Stimulated activated CD8-positive, alpha-beta memory T cell treated with anti-CD3 and anti-CD28 coated beads, Interleukin-12 subunit alpha, Interleukin-12 subunit beta, amount 100 ng/mL, for 1 hour (primary cell): ENCODE measurements at regions not wholly inside any gene's neighbourhood (a gene's known extent, or its start where the extent isn't known, plus 50 kb on each side); places are given as distances from the start of the nearest gene placed in this dataset.
"Not testable (repeated sequence)": the region's sequence is repeated elsewhere in the genome, so short reads cannot be mapped to it uniquely, and the experiment has no call there.

ENCODE experiments used
- DNase-seq: peaks from one replicate; pipeline ENCODE4 v3.0.0-alpha.2; 2020; ENCODE audit warnings: low read depth

DNA sequence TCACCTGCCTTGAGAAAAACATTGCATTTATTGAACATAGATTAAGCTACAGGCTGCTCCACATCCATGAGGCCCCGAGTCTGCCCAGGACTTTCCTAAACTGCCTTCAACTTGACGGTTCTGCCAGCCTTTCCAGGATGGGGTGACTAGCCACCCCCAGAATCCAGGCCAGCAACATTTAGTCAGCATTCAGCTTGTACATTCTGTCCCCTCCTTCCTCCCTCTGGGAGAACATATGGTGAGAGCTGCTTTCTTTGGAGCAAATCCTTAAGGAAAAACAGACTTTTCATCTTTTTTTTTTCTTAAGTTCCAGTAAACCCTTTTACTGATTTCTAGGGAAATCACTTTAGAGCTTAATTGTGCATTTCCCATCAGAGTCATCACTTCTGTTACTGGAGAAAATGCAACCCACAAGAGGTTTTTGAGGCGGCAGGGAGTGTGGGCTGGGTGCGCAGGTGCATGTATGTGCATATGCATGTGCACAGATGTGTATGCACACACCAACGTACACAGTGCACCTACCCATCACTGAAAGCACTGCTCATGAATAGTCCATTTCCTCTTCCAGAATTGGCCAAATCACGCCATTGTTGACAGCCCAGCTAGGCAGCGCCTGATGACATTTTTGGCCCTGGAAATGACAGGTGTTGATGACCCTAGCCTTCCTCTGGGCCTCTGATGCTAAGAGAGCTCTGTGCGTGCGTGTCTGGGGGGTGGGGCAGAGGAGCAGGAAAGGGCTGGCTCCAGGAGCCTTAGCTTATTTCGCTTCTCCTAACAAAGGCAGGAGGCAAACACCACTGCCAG lies 145.6 kb downstream of the HSD17B3 start:
- no peak for DNase-seq

DNA sequence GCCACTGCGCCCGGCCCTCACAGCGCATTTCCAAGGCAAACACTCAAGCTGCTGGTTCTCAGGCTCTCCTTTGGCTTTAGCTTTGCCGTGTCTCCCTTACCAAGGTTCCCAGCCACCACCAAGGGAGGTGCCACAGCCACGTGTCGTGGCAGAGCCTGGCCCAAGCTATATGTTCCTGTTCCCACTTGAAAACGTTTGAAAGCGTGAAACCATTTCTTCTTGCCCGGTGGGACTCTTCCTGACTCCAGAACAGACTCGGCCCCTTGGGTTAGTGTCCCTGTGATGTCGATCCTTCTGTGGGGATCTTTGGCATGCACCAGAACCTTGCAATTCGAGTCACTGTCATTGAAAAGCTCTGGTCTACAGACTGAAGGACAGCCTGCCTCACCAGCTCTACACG lies 147.9 kb downstream of the HSD17B3 start:
- no peak for DNase-seq

DNA sequence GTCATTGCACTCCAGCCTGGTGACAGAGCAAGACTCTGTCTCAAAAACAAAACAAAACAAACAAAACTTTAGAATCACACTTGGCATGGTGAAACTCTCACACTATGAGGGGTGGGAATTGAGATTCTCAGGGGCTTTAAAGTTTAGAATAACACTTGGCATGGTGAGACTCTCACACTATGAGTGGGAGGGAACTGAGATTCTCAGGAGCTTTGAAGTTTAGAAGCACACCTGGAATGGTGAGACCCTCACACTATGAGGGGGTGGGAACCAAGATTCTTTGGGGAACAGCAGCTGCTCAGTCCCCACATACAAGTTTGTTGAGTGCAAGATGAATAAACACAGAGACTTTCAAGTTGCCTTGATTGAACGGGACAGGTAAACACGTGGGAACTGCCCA lies 149.4 kb downstream of the HSD17B3 start:
- DNase-seq: no peak

DNA sequence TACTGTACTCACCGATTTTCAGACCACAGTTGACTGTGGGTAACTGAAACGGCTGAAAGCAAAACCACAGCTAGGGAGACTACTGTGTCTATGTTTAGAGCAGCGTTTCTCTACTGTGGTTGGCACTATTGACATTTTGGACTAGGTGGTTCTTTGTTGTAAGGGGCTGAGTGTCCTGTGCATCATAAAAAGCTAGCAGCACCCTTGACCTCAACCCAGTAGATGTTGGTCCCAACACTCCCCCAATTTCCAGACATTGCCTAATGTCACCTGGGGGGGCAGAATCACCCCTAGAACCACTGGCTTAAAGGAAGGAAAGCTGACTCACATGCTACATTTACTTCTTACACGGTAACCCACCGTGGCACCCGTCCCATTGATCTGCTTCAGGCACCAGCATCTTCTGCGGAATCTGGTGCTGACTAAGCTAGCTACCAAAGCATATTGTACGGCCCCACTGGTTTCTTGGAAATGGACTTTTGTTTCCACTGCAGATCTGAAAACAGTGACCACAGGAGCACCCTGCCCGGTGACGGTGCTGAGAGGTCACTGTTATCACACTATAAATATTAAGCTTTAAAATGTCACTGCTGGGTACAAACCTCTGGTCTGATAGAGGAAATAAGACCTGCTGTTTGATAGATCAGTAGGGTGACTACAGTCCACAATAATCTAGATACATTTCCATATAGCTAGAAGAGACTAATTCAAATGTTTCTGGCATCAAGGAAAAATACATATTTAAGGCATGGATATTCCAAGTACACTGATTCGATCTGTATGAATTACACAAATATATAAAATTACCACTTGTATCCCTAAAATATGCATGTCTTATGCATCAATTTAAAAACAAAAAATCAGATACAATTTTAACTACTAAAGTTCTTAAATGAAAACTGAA lies 151.4 kb downstream of the HSD17B3 start:
- DNase-seq: peak; percentile 15

DNA sequence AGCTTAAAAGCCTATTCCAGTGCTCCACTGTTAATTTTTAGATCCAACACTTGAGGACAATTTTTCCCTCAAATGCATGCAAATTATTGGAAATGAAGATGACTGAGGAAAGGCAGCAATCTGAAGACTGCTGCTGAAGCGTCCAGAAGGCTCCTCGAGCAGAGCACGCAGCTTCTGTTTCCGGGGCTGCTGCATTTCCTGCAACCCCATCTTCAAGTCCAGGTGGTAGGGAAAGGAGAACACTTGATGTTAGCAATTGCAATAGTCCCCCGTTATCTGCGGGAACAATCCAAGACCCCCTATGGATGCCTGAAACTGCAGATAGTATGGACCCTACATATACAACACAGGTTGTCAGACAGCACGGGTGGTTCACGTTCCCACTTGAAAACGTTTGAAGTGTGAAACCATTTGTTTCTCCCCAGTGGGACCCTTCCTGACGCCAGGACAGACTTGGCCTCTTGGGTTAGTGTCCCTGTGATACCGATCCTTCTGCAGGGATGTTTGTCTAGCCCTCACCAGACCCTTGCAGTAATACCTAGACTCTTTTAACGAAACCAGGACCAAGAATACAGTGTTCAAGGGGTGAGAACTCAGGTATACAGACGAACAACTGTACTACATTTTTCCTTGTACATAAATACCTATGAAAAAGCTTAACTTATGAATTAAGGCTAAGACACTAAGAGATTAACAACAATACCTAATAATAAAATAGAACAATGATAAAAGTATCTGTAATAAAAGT lies 152.3 kb downstream of the HSD17B3 start:
- DNase-seq: no peak

DNA sequence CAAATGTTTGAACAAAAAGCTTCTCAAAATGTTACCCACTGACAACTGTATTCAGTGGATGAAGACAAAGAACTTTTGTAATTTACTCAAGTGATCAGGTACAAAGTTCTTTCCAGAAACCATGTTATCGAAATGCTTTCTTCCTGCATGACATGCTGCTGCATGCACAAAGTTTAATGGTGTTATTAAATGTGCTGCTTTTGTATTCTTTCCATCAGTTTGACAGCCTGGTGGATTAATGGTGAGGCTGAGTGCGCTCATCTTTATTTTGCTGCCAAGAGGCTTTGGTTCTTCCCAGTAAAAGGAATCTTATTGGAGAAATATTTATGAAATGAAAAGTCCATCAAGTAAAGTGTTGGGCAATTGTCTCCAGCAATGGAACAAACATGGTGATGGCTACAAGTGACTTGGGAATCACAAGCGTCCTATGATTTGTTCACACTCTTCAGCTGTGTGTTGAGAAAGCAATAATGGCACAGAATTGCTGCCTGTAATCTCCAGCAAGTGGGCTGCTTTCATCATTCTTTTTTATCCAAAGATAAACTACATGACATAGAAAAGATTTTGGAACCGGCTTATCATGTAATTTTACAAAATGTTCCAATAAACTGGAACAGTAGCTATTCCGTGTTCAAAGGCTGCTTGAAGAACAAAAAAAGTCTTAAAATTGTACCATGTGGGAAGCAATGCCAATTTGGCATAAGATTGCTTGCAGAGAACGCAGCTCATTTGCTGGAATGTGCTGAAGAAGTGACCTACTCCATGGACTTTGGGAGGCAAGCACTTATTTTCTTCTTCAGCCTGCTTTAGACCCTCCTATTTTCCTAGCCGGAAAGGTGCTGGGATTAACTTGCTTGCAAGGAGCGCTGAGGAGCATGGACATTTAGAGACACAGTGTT lies 153.1 kb downstream of the HSD17B3 start:
- DNase-seq: no peak

DNA sequence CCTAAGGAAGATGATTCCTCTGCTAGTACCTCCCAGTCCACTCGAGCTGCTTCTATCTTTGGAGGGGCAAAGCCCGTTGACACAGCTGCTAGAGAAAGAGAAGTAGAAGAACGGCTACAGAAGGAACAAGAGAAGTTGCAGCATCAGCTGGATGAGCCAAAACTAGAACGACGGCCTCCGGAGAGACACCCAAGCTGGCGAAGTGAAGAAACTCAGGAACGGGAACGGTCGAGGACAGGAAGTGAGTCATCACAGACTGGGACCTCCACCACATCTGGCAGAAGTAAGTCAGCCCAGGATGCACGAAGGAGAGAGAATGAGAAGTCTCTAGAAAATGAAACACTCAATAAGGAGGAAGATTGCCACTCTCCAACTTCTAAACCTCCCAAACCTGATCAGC lies 154.9 kb downstream of the HSD17B3 start:
- DNase-seq: not testable (repeated sequence)

DNA sequence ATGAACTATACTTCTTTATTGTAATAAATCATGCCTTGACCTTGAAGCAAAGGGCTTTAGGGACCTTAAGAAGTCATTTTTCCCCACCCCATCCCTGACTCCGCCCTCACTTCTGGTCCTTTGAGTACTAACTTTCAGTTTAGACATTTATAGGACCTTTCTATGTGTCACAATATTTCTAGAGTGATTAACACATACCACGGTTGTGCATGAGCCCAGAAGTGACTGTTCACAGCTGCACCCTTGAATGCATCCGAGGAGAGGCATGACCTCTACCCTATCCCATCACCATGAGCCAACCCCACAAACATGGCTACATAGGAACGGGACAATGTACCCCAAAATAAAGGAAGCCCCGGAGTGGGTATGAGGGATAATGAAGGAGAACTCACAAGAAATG lies 160.3 kb downstream of the HSD17B3 start:
- DNase-seq: no peak

DNA sequence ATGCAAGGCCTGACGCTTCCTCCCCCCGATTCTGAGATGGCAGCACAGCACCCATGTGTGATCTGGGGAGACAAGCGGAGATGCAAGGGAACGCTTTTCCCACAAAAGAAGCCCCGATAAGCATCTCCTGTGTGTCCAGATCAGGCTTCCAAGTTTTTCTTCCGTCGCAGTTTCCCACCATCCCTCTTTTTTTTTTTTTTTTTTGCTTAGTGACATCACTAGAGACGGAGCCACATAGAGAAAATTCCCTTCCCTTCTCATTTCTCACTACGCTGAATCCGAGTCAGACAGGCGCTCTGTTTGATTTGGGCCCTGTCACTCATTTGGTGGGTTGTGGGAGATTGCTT lies 160.9 kb downstream of the HSD17B3 start:
- DNase-seq: no peak

DNA sequence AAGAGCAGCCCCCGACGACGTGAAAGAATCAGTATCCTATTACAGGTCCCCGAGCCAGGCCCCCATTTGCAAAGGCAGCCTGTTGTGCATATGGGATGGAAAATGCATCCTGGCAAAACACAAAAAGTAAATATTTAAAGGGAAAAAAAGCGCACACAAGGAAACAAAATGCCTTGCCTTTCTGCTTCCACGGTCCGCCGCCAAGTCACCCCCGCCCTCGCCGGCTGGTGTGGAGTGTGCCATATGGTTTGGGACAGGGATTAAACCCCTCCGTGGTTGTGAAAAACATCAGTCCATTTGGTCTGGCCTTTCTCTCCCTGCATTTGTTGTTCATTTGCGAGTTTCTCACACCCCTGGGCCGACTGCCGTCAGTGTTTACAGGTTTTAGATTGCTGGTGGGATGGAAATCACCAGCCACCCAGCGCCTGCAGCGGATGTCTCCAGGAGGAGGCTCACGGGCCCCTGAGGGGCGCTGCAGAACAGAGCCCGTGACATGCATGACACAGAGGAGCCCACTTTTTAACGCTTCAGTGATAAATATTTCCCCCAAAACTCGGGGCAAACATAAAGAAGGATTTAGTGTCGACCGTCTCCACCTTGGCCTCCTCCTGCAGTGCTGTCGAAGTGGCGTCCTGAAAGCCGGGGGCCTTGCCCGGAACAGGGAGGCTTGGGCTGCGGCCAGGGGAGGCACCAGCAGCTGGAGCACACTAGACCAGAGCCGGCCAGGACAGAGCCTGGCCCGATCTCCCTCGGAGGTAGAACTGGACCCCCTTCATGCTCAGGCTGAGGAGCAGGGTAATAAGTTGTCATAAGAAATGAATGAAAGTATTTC lies 161.5 kb downstream of the HSD17B3 start:
- DNase-seq: no peak

DNA sequence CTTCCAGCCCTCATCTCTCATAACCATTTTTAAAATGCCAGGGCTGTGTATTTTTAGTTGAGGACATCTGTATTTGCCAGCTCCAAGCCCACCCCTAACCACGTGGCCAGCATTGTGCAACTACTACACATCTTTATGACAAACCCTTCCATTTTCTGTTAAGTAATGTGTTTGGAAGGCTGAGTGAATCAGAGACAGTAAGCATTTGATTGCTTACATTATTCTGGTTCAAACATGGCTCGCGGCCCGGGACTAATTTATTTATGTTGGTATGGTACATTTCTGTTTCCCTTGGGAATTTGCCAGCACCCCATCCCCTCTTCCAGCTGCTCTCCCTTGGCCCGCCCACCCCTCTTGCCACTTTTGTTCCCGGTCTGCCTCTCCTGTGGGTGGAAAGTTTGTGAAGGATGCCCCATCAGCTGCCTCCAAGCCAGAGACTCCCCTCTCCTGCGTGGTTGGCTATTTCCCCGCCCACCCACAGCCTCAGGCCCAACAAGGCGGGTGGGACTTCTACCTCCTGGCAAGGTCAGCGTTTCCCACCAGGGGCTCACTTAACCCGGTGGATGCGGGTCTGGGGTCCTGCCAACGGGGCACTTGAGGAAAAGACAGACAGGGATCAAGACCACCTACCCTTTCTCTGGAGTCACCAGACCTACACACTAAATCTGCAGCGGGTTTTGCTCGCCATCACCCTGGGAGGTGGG lies 162.2 kb downstream of the HSD17B3 start:
- DNase-seq: no peak

DNA sequence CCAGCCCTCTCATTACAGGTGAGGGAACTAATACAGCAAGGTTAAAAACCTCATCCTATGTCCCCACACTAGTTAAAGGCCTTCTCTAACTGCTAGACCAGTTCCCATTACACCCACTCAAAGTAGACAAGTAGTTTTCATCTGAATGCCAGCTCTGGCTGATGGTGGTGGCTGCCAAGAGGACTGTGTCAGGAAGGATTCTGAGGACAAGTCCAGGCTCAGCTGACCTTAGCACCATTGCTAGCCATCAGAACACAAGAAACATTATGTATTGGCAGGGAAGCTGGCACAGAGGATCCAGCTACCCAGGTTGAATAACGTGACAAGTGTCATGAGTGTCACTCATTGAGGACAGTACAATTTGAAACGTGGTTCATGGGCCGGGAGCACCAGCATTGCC lies 163.4 kb downstream of the HSD17B3 start:
- DNase-seq: no peak

DNA sequence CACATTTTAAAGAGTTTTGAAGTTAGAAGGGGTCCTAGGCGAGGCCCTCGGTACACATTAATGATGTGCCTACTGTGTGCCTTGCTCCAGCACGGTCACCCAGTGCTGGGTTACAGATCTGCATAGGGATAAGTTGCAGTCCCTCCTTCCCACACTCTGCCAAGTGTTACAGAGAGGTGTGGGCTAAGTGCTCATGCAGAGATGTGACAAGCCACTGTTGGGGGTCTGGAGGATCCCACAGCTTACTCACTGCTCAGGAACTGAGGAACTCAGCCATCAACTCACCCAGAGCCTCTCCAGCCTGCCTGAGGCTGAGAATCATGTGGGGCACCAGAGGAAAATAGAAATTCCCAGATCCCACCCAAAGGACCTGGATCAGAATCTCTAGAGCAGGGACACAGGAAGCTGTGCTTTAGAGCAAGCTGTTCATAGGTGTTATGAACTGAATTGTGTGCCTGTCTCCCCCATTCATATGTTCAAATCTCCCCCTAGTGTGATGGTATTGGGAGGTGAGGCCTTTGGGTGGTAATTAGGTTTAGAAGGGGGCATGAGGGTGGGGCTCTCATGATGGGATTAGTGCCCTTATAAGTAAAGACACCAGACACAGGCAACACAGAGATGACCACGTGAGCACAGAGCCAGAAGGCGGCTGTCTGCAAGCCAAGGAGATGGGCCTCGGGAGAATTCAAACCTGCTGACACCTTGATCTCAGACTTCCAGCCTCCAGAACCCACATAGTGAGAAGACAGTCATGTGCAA lies 164.1 kb downstream of the HSD17B3 start:
- no peak for DNase-seq

DNA sequence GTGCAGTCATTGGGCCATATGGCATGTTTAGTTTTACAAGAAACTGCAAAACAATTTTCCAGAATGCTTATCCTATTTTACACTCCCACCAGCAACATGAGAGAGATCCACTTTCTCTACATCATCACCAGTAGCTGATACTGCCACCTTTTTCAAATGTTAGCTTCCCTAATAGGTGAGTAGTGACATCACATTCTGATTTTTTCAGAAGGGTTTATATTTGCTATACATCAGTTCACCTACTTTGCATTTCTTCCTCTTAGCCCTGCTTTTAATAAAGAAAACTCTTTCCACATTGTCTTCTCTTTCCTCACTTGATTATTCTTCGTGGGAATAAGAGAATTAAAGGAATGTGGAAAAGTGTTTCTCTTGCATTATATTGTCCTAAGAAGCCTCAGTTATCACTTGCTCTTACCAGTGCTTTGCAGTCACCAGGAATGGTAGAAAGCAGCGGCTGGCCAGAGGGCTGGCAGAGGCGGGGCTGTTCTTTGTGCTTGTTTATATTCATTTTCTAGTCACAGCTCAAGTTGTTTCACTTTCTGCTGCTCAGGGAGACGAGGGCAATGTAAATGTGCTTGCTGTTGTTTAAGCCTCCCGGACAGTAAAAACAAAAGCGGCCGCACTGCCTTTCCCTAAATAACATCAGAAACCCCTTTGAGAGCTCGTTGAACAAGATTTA lies 164.8 kb downstream of the HSD17B3 start:
- no peak for DNase-seq

DNA sequence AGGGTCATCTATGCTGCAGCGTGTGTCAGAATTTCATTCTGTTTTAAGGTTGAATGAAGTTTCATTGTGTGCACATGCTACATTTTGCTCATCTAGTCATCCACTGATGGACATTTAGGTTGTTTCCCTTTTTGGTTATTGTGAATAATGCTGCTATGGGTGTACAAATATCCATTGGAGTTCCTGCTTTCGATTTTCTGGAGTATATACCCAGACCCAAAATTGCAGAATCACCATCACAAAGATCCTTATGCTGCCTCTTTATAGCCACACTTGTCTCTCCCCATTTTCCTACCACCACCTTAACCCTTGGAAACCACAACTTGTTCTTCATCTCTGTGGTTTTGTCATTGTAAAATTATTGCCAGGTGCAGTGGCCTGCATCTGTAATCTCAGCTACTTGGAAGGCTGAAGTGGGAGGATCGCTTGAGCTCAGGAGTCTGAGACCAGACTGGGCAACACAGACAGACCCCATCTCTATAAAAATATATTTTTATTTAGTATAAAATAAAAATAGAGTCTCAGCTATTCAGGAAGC lies 166.2 kb downstream of the HSD17B3 start:
- no peak for DNase-seq

DNA sequence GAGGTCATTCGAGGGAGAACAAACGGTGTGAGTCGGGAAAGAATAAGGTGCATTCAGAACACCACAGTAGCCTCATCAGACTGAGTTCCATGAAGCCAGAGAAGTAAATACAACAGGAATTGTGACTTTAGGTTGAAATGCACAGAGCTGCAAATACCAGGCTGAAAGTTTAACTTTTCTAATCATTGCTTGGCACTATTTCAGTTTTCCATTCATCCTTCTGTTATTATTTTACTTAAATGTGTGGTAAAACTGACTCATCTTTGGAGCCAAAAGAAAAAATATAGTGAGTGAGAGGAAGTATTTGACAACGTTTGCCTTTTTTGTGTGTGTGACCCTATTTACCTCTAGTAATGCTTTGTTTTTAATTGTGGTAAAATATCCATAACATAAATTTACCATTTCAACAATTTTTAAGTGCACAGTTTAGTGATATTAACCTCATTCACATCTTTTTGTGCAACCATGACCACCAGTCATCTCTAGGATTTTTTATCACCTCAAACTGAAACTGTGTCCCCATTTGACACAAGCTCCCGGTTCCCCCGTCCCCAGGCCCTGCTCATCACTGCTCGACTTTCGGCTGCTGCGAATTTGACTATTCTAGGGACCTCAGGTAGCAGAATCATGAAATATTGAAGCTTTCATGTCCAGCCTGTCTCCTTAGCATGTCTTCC lies 166.8 kb downstream of the HSD17B3 start:
- DNase-seq: no peak

DNA sequence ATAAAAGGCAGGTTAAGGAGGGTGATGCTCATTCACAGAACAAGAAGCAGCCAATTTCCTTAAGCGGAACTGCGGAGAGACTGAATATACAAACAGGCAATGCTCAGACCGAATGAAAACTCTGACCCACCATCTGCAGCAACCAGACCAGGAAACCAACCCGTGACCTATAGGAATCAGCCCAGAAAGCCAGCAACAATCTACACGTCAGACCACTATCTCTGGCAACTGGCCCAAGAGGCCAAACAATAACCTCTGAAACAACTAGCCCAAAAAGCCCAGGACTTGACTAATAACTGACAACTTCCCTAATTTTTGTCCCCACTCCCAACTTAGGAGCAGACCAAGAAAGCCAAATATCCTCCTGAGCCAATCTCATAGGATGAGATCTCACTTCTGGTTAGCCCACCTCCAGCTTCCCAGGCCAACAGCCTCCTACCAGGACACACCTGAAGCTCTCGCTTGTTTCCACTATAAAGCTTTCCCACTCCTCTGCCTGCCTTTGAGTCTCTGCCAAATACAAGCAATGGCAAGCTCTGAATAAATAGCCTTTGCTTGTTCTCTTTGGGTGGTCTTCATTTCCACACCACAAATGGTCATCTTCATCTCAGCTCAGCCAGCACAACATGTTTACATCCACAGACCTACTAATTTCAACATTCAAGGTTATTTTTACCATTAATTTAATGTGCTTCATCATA lies 168.5 kb downstream of the HSD17B3 start:
- DNase-seq: no peak
